ENCODE measurements at regions not wholly inside any gene's neighbourhood (a gene's known extent, or its start where the extent isn't known, plus 50 kb on each side); places are given as distances from the start of the nearest gene placed in this dataset.

GRCh38 chr18:5704847-5705246 lies 161.1 kb upstream of the EPB41L3 start:
- no peak for TF ChIP-seq CTCF (IDR thresholded peaks at IDR 0.05)
- TF ChIP-seq POLR2A (IDR thresholded peaks at IDR 0.05; ENCODE audit: low read depth) = no peak
- no peak for TF ChIP-seq POLR2AphosphoS5 (IDR thresholded peaks at IDR 0.05)
- TF ChIP-seq EP300 (IDR thresholded peaks at IDR 0.05) = no peak

All from esophagus muscularis mucosa (tissue), 4 donors.